BJ (cell line): ENCODE measurements at regions not wholly inside any gene's neighbourhood (a gene's known extent, or its start where the extent isn't known, plus 50 kb on each side); places are given as distances from the start of the nearest gene placed in this dataset.

Experiments used
- CTCF ChIA-PET: fragments of 350-600 bp; formaldehyde crosslinking; extraction: SDS; loops from one replicate; lab custom pipeline; 2021; ENCODE audit warnings: antibody characterized with exemption, inconsistent platforms; lab: Yijun Ruan, JAX
- POLR2A ChIA-PET: fragments of 300-600 bp; sonication (Branson Sonifier 250); formaldehyde crosslinking; extraction: SDS; loops from one replicate; lab custom pipeline; 2021; ENCODE audit warnings: antibody characterized with exemption; lab: Charles Lee
- DNase-seq: peaks from one replicate; pipeline ENCODE4 v3.0.0-alpha.2; 2011; ENCODE audit warnings: low read depth
- H3K27me3 ChIP-seq: 2 replicates; pipeline ENCODE4 v1.6.0; 2011; ENCODE audit warnings: low read length; ENCODE audit not compliant: control insufficient read depth, insufficient read depth
- H3K36me3 ChIP-seq: 2 replicates; pipeline ENCODE4 v1.5.1; 2011; ENCODE audit warnings: low read length; ENCODE audit not compliant: control insufficient read depth, insufficient read depth
- H3K4me3 ChIP-seq: 2 replicates; pipeline ENCODE4 v1.5.1; 2011; ENCODE audit warnings: low read depth, mild to moderate bottlenecking, control low read depth, low read length
- TF ChIP-seq, protein P1 (sequence below): IDR thresholded peaks from 2 replicates; pipeline ENCODE4 v1.5.1; 2011; ENCODE audit warnings: low read depth, mild to moderate bottlenecking, control low read depth, inconsistent platforms, low read length, moderate library complexity; ENCODE audit not compliant: insufficient read depth

GRCh38 chr9:109961626-109962025 lies 181.6 kb downstream of the PALM2AKAP2 start:
- CTCF ChIA-PET, result no interaction called here
- TF ChIP-seq, protein P1, sequence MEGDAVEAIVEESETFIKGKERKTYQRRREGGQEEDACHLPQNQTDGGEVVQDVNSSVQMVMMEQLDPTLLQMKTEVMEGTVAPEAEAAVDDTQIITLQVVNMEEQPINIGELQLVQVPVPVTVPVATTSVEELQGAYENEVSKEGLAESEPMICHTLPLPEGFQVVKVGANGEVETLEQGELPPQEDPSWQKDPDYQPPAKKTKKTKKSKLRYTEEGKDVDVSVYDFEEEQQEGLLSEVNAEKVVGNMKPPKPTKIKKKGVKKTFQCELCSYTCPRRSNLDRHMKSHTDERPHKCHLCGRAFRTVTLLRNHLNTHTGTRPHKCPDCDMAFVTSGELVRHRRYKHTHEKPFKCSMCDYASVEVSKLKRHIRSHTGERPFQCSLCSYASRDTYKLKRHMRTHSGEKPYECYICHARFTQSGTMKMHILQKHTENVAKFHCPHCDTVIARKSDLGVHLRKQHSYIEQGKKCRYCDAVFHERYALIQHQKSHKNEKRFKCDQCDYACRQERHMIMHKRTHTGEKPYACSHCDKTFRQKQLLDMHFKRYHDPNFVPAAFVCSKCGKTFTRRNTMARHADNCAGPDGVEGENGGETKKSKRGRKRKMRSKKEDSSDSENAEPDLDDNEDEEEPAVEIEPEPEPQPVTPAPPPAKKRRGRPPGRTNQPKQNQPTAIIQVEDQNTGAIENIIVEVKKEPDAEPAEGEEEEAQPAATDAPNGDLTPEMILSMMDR, result no peak
- H3K27me3 ChIP-seq, result no peaks in the 10 kb centered on the region

DNA sequence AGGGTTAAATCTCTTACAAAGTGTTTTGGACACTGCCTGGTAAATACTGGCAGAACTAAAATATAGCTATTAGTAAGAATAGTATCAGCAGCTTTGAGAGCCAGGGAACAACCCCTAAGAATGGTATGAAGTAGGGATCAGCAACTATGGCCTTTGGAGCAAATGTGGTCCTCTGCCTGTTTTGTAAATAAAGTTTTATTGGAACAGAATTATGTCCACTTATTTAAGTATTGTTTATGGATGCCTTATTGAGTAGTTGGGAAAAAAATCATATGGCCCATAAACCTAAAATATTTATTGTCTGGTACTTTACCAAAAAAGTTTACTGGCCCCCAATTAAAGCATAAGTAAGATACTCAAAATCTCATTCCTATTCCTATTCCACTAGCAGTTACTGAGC lies 182.2 kb downstream of the PALM2AKAP2 start:
- Histone ChIP-seq H3K27me3 (no peaks in the 10 kb centered on the region), H3K4me3 (no peak overlapping the region), H3K36me3 (no peaks in the 10 kb centered on the region)
- DNase-seq, result no peak
- TF ChIP-seq, protein P1, result no peak
- ChIA-PET POLR2A (no interaction called here), CTCF (no interaction called here)

More at GRCh38 chr9:109961626-109962025, 181.6 kb downstream of the PALM2AKAP2 start:
- POLR2A ChIA-PET, result no interaction called here
- no peak for DNase-seq
- Histone ChIP-seq H3K4me3 (no peak overlapping the region), H3K36me3 (no peaks in the 10 kb centered on the region)

DNA sequence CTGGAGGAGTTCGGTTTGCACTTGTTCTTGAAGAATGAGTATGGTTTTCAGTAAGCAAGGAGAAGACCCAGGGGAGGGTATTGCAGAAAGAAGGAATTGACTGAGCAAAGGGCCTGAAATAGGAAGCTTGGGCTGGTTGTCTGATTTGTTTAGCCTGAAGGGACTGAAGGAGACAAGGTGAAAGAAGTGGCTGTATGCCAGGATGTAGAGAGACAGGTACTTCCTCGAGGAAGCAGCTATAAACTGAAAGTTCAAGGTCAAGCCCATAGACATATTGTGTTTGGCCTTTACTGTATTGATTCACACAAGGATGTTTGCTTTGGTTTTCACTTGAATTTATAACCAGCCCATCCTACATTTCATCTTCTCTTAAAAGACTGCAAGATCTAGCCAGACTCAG lies 183.1 kb downstream of the PALM2AKAP2 start:
- CTCF ChIA-PET, result no interaction called here
- POLR2A ChIA-PET, result no interaction called here
- TF ChIP-seq, protein P1, result no peak
- Histone ChIP-seq H3K4me3 (no peak overlapping the region), H3K36me3 (no peaks in the 10 kb centered on the region), H3K27me3 (no peaks in the 10 kb centered on the region)
- no peak for DNase-seq

DNA sequence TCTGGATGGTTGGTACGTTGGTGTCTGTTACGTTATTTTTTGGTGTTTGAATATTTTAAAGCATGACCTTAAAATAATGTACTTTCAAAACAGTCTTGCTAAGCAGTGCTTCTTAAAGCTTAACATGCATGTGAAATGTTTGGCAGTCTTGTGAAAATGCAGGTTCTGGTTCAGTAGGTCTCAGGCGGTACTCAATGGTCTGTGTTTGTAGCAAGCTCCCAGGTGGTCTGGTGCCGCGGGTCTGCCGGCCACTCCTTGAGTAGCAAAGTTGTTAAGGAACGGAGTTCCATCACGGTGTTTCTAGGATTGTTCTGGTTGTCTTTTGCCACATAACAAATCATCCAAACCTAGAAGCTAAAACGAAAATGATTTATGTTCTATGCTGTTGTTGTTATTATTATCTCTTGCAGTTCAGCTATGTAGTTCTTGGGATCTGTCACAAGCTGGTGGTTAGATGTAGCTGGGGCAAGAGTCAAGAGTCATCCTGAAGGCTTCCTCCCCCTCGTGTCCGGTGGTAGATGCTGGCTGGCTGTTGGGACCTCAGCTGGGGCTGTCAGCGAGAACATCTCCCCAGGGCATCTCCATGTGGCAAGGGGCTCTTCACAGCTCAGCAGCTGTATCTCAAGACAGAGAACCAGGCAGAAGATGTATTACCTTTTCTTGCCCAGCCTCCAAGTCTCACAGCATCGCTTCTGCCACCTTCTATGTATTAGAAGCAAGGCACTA lies 186.8 kb downstream of the PALM2AKAP2 start:
- TF ChIP-seq, protein P1, result no peak
- Histone ChIP-seq H3K4me3 (no peak overlapping the region), H3K36me3 (no peaks in the 10 kb centered on the region), H3K27me3 (no peaks in the 10 kb centered on the region)
- CTCF ChIA-PET, result interaction anchor here (0.6 to 1.4 kb wide), 4 partner anchors 10 to 84 kb away, joined by 3 to 5 read pairs (median 3); no protein-coding TSS in a partner anchor
- no peak for DNase-seq
- POLR2A ChIA-PET, result no interaction called here

DNA sequence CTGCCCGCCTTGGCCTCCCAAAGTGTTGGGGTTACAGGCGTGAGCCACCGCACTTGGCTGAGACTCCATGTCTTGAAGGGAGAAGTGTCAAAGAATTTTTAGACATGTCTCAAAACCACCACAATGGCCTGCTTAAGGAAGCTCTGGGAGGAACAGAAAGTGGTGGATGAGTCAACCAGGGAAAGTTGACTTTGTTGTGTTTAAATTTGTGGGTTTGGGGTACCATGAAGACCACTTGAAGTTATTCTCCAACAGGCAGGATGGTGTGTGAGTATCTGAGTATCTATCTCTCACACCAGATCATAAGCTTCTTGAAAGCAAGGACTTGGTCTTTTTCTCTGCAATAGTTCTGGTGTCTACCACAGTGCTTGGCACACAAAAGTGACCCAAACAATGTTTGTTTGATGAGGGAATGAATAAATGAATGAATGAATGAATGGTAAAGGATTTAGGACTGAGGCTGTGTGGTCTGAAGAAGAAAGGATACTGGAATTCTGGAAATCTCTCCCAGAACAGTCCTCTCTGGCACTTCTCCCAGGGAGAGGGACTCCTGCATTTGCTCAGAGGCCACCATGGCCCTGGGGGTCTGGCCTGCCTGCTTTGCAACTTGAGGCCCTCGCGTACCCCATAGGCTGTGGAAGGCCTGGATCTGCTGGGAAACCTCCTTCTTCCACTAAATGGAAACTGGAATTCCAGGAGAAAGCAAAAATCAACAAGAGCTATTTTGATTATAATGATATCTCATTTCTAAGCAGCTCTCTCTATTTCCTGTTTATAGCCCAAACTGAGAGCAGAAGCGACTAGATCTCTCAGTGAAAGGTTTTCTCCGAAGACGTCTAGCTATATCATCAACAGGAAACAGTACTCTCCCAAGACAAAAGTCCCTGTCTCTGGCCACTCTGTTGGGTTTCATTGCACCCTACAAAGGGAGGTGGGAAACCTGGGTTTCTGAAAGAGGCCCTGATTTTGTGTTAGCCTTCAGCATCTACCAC lies 187.9 kb downstream of the PALM2AKAP2 start:
- Histone ChIP-seq H3K36me3 (no peaks in the 10 kb centered on the region), H3K4me3 (no peak overlapping the region), H3K27me3 (no peaks in the 10 kb centered on the region)
- CTCF ChIA-PET, result interaction anchor here (1.2 to 1.4 kb wide), 2 partner anchors 11 to 67 kb away, joined by 3 to 5 read pairs; no protein-coding TSS in a partner anchor
- TF ChIP-seq, protein P1, result no peak
- POLR2A ChIA-PET, result no interaction called here
- no peak for DNase-seq
